Ishikawa (cell line): ENCODE measurements at regions not wholly inside any gene's neighbourhood (a gene's known extent, or its start where the extent isn't known, plus 50 kb on each side); places are given as distances from the start of the nearest gene placed in this dataset.

Source experiments
- RAD21 ChIP-seq: IDR thresholded peaks from 2 replicates; pipeline ENCODE4 v1.6.1; 2012; ENCODE audit warnings: low read depth
- REST ChIP-seq: IDR thresholded peaks from 2 replicates; pipeline ENCODE4 v1.6.1; 2012; ENCODE audit warnings: low read depth, mild to moderate bottlenecking
- YY1 ChIP-seq: IDR thresholded peaks from 2 replicates; pipeline ENCODE4 v1.6.1; 2012; ENCODE audit warnings: low read depth

GRCh38 chr6:11309947-11310665, 77.6 kb upstream of the NEDD9 start:
- TF ChIP-seq YY1 (no peak), REST (no peak), RAD21 (no peak)
